ENCODE measurements at regions not wholly inside any gene's neighbourhood (a gene's known extent, or its start where the extent isn't known, plus 50 kb on each side); places are given as distances from the start of the nearest gene placed in this dataset.

DNA sequence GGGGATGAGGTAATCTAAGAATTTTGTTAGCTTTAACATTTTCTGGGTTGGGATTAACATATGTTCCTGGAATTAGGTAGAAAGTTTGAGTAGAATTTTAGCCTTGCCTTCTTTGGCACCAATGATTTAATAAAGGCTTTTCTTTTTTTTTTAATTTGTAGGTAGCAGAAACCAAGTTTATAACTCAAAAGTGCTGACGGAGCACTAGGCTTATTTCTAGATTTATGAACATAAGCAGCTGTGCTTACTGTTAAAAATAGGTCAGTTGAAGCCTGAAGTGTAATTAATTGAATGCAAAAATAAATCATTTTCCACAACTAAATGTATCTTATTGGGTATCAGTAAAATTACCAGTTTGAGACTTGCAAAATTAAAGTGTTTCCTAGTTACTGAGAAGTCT, 62.4 kb downstream of the TAF11L14 start:
- no peak for FAIRE-seq
- Histone ChIP-seq H3K9ac (ENCODE audit: control insufficient read depth, extremely low read depth, insufficient read depth, low read length) (no peak overlapping the region), H3K36me3 (ENCODE audit: control insufficient read depth in 2 of 2, extremely low read depth in 1 of 2, insufficient read depth in 2 of 2, low read length in 2 of 2) (no peaks in the 10 kb centered on the region), H2AFZ (ENCODE audit: control insufficient read depth, low read length) (no peak overlapping the region), H3K9me3 (ENCODE audit: control insufficient read depth, low read depth, low read length) (no peaks in the 10 kb centered on the region), H3K27me3 (ENCODE audit: control insufficient read depth, extremely low read depth, insufficient read depth, low read length) (no peaks in the 10 kb centered on the region), H3K4me1 (ENCODE audit: control insufficient read depth, extremely low read depth, insufficient read depth, low read length) (peaks cover 15% of the 10 kb centered on the region), H3K4me3 (ENCODE audit: control insufficient read depth in 2 of 3, extremely low read depth in 1 of 3, insufficient read depth in 2 of 3, low read depth in 1 of 3, low read length in 3 of 3) (no peak overlapping the region), H3K4me2 (ENCODE audit: control insufficient read depth, extremely low read depth, insufficient read depth, low read depth, low read length) (no peak overlapping the region), H3K79me2 (ENCODE audit: control insufficient read depth, insufficient read depth, low read length) (no peaks in the 10 kb centered on the region), H3K9me1 (ENCODE audit: control insufficient read depth, extremely low read depth, insufficient read depth, low read length) (no peaks in the 10 kb centered on the region), H4K20me1 (ENCODE audit: control insufficient read depth, extremely low read depth, insufficient read depth, low read length) (no peaks in the 10 kb centered on the region), H3K27ac (ENCODE audit: control insufficient read depth, insufficient read depth, low read length) (no peak overlapping the region)
- TF ChIP-seq, protein P1, sequence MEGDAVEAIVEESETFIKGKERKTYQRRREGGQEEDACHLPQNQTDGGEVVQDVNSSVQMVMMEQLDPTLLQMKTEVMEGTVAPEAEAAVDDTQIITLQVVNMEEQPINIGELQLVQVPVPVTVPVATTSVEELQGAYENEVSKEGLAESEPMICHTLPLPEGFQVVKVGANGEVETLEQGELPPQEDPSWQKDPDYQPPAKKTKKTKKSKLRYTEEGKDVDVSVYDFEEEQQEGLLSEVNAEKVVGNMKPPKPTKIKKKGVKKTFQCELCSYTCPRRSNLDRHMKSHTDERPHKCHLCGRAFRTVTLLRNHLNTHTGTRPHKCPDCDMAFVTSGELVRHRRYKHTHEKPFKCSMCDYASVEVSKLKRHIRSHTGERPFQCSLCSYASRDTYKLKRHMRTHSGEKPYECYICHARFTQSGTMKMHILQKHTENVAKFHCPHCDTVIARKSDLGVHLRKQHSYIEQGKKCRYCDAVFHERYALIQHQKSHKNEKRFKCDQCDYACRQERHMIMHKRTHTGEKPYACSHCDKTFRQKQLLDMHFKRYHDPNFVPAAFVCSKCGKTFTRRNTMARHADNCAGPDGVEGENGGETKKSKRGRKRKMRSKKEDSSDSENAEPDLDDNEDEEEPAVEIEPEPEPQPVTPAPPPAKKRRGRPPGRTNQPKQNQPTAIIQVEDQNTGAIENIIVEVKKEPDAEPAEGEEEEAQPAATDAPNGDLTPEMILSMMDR (optimal IDR thresholded peaks at IDR 0.05 in 1 of 3, IDR thresholded peaks at IDR 0.05 in 1 of 3, conservative IDR thresholded peaks at IDR 0.05 in 1 of 3; ENCODE audit: extremely low read depth in 1 of 3, insufficient read depth in 2 of 3, low read length in 3 of 3) = no peak
- TF ChIP-seq EZH2 (IDR thresholded peaks at IDR 0.05; ENCODE audit: low read length) = no peak
- no peak for DNase-seq (ENCODE audit: low read depth, low spot score)
- dilution Hi-C loops (cut with MboI; ENCODE audit: extremely low pct_ligation_motif_present, low sequenced_read_pairs) = no loop called here

DNA sequence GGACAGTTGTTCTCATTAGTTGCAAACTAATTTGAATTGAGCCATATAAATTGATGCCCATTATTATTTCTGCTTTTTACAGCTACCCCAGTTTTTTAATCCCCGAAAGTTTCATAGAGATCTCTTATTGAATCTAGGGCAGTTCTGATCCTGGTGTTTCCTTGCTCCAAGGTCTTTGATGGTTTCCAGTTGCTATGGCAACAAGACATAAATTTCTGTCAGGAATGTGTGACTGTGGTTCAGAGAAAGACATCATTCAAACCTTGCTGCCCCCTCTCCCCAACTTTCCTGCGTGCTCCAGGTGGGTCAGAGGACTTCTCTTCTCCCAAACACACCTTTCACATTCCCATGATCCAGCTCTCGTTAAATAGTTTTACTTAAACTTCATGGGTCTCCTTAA, 63.4 kb downstream of the TAF11L14 start:
- Histone ChIP-seq H3K79me2 (ENCODE audit: control insufficient read depth, insufficient read depth, low read length) (no peaks in the 10 kb centered on the region), H3K4me2 (ENCODE audit: control insufficient read depth, extremely low read depth, insufficient read depth, low read depth, low read length) (no peak overlapping the region), H3K27ac (ENCODE audit: control insufficient read depth, insufficient read depth, low read length) (no peak overlapping the region), H3K4me3 (ENCODE audit: control insufficient read depth in 2 of 3, extremely low read depth in 1 of 3, insufficient read depth in 2 of 3, low read depth in 1 of 3, low read length in 3 of 3) (no peak overlapping the region), H3K9ac (ENCODE audit: control insufficient read depth, extremely low read depth, insufficient read depth, low read length) (no peak overlapping the region), H3K36me3 (ENCODE audit: control insufficient read depth in 2 of 2, extremely low read depth in 1 of 2, insufficient read depth in 2 of 2, low read length in 2 of 2) (no peaks in the 10 kb centered on the region), H3K27me3 (ENCODE audit: control insufficient read depth, extremely low read depth, insufficient read depth, low read length) (no peaks in the 10 kb centered on the region), H3K9me3 (ENCODE audit: control insufficient read depth, low read depth, low read length) (no peaks in the 10 kb centered on the region), H4K20me1 (ENCODE audit: control insufficient read depth, extremely low read depth, insufficient read depth, low read length) (no peaks in the 10 kb centered on the region), H3K4me1 (ENCODE audit: control insufficient read depth, extremely low read depth, insufficient read depth, low read length) (peaks cover 15% of the 10 kb centered on the region), H2AFZ (ENCODE audit: control insufficient read depth, low read length) (no peak overlapping the region), H3K9me1 (ENCODE audit: control insufficient read depth, extremely low read depth, insufficient read depth, low read length) (no peaks in the 10 kb centered on the region)
- FAIRE-seq (no peak), DNase-seq (ENCODE audit: low read depth, low spot score) (no peak)
- dilution Hi-C loops (cut with MboI; ENCODE audit: extremely low pct_ligation_motif_present, low sequenced_read_pairs) = no loop called here
- TF ChIP-seq, protein P1 (optimal IDR thresholded peaks at IDR 0.05 in 1 of 3, IDR thresholded peaks at IDR 0.05 in 1 of 3, conservative IDR thresholded peaks at IDR 0.05 in 1 of 3; ENCODE audit: extremely low read depth in 1 of 3, insufficient read depth in 2 of 3, low read length in 3 of 3) = no peak
- TF ChIP-seq EZH2 (IDR thresholded peaks at IDR 0.05; ENCODE audit: low read length) = no peak
